KMS-11 (cell line): ENCODE measurements at regions not wholly inside any gene's neighbourhood (a gene's known extent, or its start where the extent isn't known, plus 50 kb on each side); places are given as distances from the start of the nearest gene placed in this dataset.

Experiments
- H2AFZ ChIP-seq: fragments of 200-600 bp; sonication (generic); 2 replicates; pipeline ENCODE4 v1.6.1; 2016; ENCODE audit warnings: antibody characterized with exemption, mixed run types, low read depth
- H3K27ac ChIP-seq: fragments of 200-600 bp; sonication (generic); 2 replicates; pipeline ENCODE4 v1.6.1; 2016; ENCODE audit warnings: mild to moderate bottlenecking, mixed run types
- H3K27me3 ChIP-seq: fragments of 200-600 bp; sonication (generic); 2 replicates; pipeline ENCODE4 v1.6.1; 2017; ENCODE audit warnings: mild to moderate bottlenecking, low read depth, mixed run types, moderate library complexity; ENCODE audit not compliant: insufficient read depth
- H3K36me3 ChIP-seq: fragments of 200-600 bp; sonication (generic); 2 replicates; pipeline ENCODE4 v1.6.1; 2017; ENCODE audit warnings: mild to moderate bottlenecking, mixed run types; ENCODE audit not compliant: insufficient read depth
- H3K4me1 ChIP-seq: fragments of 200-600 bp; sonication (generic); 2 replicates; pipeline ENCODE4 v1.6.1; 2016; ENCODE audit warnings: mild to moderate bottlenecking, low read depth, mixed run types; ENCODE audit not compliant: poor library complexity, severe bottlenecking
- H3K4me2 ChIP-seq: fragments of 200-600 bp; sonication (generic); 2 replicates; pipeline ENCODE4 v1.7.0; 2016; ENCODE audit warnings: mild to moderate bottlenecking, mixed run types
- H3K4me3 ChIP-seq: fragments of 200-600 bp; sonication (generic); IDR thresholded peaks from 2 replicates; pipeline ENCODE4 v1.6.1; 2017; ENCODE audit warnings: low read depth, low read length, mixed read lengths; ENCODE audit not compliant: insufficient read depth
- H3K79me2 ChIP-seq: fragments of 200-600 bp; sonication (generic); 2 replicates; pipeline ENCODE4 v1.6.1; 2016; ENCODE audit warnings: low read depth, mixed run types; ENCODE audit not compliant: insufficient read depth
- H3K9ac ChIP-seq: fragments of 200-600 bp; sonication (generic); 2 replicates; pipeline ENCODE4 v1.6.1; 2016; ENCODE audit warnings: mild to moderate bottlenecking, mixed run types
- H4K20me1 ChIP-seq: fragments of 200-600 bp; sonication (generic); 2 replicates; pipeline ENCODE4 v1.6.1; 2016; ENCODE audit warnings: mild to moderate bottlenecking, mixed run types; ENCODE audit not compliant: insufficient read depth
- CTCF ChIP-seq: fragments of 200-600 bp; sonication (generic); conservative IDR thresholded peaks from 2 replicates; pipeline ENCODE4 v1.6.1; 2017; ENCODE audit warnings: low read depth, mild to moderate bottlenecking, antibody characterized with exemption, low read length, moderate library complexity, mixed read lengths

- Histone ChIP-seq H3K4me2 (no peak overlapping the region), H2AFZ (no peak overlapping the region), H3K4me3 (no peak overlapping the region), H3K27me3 (no peaks in the 10 kb centered on the region), H3K36me3 (no peaks in the 10 kb centered on the region), H3K9ac (no peak overlapping the region), H3K79me2 (no peaks in the 10 kb centered on the region), H4K20me1 (no peaks in the 10 kb centered on the region), H3K27ac (no peak overlapping the region), H3K4me1 (peaks cover 19% of the 10 kb centered on the region)
- no peak for TF ChIP-seq CTCF
These were observed 1554.5 kb upstream of the SLC39A10 start for GRCh38 chr2:194102546-194102945.

GRCh38 chr2:194100201-194100600, 1556.8 kb upstream of the SLC39A10 start:
- no peak overlapping the region for H3K4me2 ChIP-seq
- no peak overlapping the region for H3K9ac ChIP-seq
- no peaks in the 10 kb centered on the region for H3K36me3 ChIP-seq
- H3K27ac ChIP-seq = no peak overlapping the region
- H3K79me2 ChIP-seq = no peaks in the 10 kb centered on the region
- TF ChIP-seq CTCF = no peak
- no peaks in the 10 kb centered on the region for H4K20me1 ChIP-seq
- no peak overlapping the region for H3K4me3 ChIP-seq
- no peak overlapping the region for H2AFZ ChIP-seq
- no peaks in the 10 kb centered on the region for H3K27me3 ChIP-seq
- peaks cover 13% of the 10 kb centered on the region for H3K4me1 ChIP-seq

GRCh38 chr2:194096402-194096801, 1560.6 kb upstream of the SLC39A10 start:
- Histone ChIP-seq H4K20me1 (no peaks in the 10 kb centered on the region), H2AFZ (no peak overlapping the region), H3K27ac (no peak overlapping the region), H3K36me3 (no peaks in the 10 kb centered on the region), H3K79me2 (no peaks in the 10 kb centered on the region), H3K9ac (no peak overlapping the region), H3K27me3 (no peaks in the 10 kb centered on the region), H3K4me1 (no peaks in the 10 kb centered on the region), H3K4me3 (no peak overlapping the region), H3K4me2 (no peak overlapping the region)
- no peak for TF ChIP-seq CTCF

- TF ChIP-seq CTCF = no peak
- no peaks in the 10 kb centered on the region for H4K20me1 ChIP-seq
- H3K79me2 ChIP-seq = no peaks in the 10 kb centered on the region
- H3K4me3 ChIP-seq = no peak overlapping the region
- H3K4me1 ChIP-seq = no peaks in the 10 kb centered on the region
- no peak overlapping the region for H2AFZ ChIP-seq
- no peaks in the 10 kb centered on the region for H3K27me3 ChIP-seq
- H3K27ac ChIP-seq = no peak overlapping the region
- no peak overlapping the region for H3K9ac ChIP-seq
- H3K36me3 ChIP-seq = no peaks in the 10 kb centered on the region
- no peak overlapping the region for H3K4me2 ChIP-seq
These were observed 1561.7 kb upstream of the SLC39A10 start for GRCh38 chr2:194095359-194095758.
